ENCODE measurements at regions not wholly inside any gene's neighbourhood (a gene's known extent, or its start where the extent isn't known, plus 50 kb on each side); places are given as distances from the start of the nearest gene placed in this dataset.

GRCh38 chr4:23368081-23368697, 521.7 kb downstream of the PPARGC1A start:
- Histone ChIP-seq H3K23ac (ENCODE audit: insufficient read length, low read depth, low read length) (no peak overlapping the region), H3K9ac (ENCODE audit: extremely low read depth, insufficient read length, low read length) (no peak overlapping the region), H3K27me3 (ENCODE audit: insufficient read depth, low read length) (no peaks in the 10 kb centered on the region; the same call in 1 of the 2 replicates), H3K9me3 (ENCODE audit: control insufficient read depth, low read depth, low read length) (no peaks in the 10 kb centered on the region), H2BK120ac (ENCODE audit: low read depth, low read length, poor library complexity, severe bottlenecking) (no peak overlapping the region), H3K79me2 (ENCODE audit: insufficient read depth, low read length) (no peaks in the 10 kb centered on the region), H3K27ac (ENCODE audit: insufficient read length, low read depth, low read length) (no peak overlapping the region), H2BK12ac (ENCODE audit: insufficient read length, low read depth, low read length) (no peak overlapping the region), H3K23me2 (ENCODE audit: insufficient read length, low read depth, low read length, poor library complexity, severe bottlenecking) (no peaks in the 10 kb centered on the region), H4K8ac (replicated peaks; ENCODE audit: insufficient read length, low read depth, low read length) (no peak overlapping the region), H4K91ac (ENCODE audit: insufficient read length, low read depth, low read length) (no peak overlapping the region), H2AFZ (ENCODE audit: low read length) (no peak overlapping the region), H3K14ac (ENCODE audit: insufficient read depth, low read length) (no peak overlapping the region), H3K4ac (ENCODE audit: low read depth, low read length) (no peak overlapping the region), H3K4me1 (ENCODE audit: insufficient read depth, low read length) (peaks cover 3% of the 10 kb centered on the region; the same call in 1 of the 2 replicates), H3K79me1 (ENCODE audit: insufficient read depth, low read depth, low read length, poor library complexity, severe bottlenecking) (no peaks in the 10 kb centered on the region), H3T11ph (ENCODE audit: low read length) (no peak overlapping the region), H4K20me1 (ENCODE audit: control insufficient read depth, insufficient read depth, insufficient read length) (no peaks in the 10 kb centered on the region), H4K5ac (ENCODE audit: insufficient read length, low read depth, low read length) (no peak overlapping the region), H2AK5ac (ENCODE audit: insufficient read length, low read length) (no peak overlapping the region), H2BK5ac (ENCODE audit: insufficient read length, low read length) (no peak overlapping the region), H2BK20ac (ENCODE audit: low read depth, low read length, poor library complexity, severe bottlenecking) (no peak overlapping the region), H2BK15ac (ENCODE audit: low read depth, low read length) (no peak overlapping the region), H3K4me2 (ENCODE audit: insufficient read depth, insufficient read length, low read length) (no peak overlapping the region), H3K18ac (ENCODE audit: insufficient read length, low read depth, low read length) (no peak overlapping the region), H3K56ac (ENCODE audit: insufficient read length, low read depth, low read length) (no peak overlapping the region)
- Mint-ChIP-seq H3K27me3 (ENCODE audit: low read depth) (no peaks in the 10 kb centered on the region; the same call in 1 of the 2 replicates), H3K4me1 (peaks cover 10 to 12% of the 10 kb centered on the region in 2 experiments), H3K4me3 (no peak overlapping the region), H3K9me3 (no peaks in the 10 kb centered on the region), H3K36me3 (ENCODE audit: insufficient read depth in 1 of 3, low read depth in 3 of 3) (no peaks in the 10 kb centered on the region), H3K27ac (no peak overlapping the region)
- peak; percentile 75 for DNase-seq
- WGBS (ENCODE audit: extremely low coverage, insufficient read length, low lambda C conversion rate) = no CpG with 5 or more reads among the region's 6 CpGs
- TF ChIP-seq, protein P1, sequence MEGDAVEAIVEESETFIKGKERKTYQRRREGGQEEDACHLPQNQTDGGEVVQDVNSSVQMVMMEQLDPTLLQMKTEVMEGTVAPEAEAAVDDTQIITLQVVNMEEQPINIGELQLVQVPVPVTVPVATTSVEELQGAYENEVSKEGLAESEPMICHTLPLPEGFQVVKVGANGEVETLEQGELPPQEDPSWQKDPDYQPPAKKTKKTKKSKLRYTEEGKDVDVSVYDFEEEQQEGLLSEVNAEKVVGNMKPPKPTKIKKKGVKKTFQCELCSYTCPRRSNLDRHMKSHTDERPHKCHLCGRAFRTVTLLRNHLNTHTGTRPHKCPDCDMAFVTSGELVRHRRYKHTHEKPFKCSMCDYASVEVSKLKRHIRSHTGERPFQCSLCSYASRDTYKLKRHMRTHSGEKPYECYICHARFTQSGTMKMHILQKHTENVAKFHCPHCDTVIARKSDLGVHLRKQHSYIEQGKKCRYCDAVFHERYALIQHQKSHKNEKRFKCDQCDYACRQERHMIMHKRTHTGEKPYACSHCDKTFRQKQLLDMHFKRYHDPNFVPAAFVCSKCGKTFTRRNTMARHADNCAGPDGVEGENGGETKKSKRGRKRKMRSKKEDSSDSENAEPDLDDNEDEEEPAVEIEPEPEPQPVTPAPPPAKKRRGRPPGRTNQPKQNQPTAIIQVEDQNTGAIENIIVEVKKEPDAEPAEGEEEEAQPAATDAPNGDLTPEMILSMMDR (conservative IDR thresholded peaks at IDR 0.05) = peak; percentile 78
